T-helper 9 cell (primary cell): ENCODE measurements at regions not wholly inside any gene's neighbourhood (a gene's known extent, or its start where the extent isn't known, plus 50 kb on each side); places are given as distances from the start of the nearest gene placed in this dataset.
"Not testable (repeated sequence)": the region's sequence is repeated elsewhere in the genome, so short reads cannot be mapped to it uniquely, and the experiment has no call there.

Experiments used
- DNase-seq: peaks from one replicate; pipeline ENCODE4 v3.0.0-alpha.2; 2020

DNA sequence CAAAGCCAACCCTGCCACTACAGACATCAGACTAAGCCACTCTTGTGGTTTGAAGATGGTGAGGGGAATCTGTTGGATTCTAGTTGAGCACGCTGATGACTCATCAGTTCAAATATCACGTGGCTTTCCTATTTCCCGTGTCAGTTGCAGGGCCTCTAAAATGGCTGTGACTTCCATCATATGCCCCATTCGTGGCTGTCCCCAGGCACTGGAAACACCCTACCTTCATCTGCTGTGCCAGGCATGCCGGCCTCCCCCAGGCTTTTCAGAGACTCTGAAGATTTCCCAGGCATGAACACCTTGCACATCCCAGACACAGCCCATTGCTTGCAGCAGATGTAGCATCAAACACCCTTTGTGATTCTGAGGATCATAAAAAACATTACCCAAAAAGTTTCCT is 659.9 kb downstream of the UQCRFS1 start:
- DNase-seq, result no peak

DNA sequence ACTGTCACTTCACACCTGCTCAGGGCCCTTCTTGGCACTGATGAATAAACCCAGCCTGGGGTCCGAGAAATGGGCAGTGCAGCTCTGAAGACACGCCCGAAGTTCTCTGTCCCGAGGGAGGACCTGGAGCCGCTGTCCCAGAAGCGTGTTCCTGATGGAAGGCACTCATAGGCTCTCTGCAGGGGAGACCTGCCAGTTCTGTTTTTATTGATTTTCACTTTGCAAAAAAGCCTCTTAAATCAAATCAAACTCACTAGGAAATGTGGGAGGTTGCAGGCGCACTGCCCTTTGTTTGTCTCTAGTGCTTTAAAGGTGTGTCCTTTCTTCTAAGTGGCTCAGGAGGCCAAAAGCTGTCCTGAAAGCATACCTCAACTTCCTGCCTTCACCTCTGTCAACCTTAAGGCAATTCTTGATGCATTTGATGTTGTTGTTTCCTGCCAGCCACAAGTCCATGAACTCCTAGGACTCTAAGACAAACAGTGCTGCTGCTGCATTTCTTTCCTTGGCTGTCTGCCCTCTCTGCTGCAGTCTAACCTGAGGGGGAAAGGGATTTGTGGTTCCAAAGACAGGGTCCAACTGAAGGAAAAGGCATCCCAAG is 663.2 kb downstream of the UQCRFS1 start:
- no peak for DNase-seq

DNA sequence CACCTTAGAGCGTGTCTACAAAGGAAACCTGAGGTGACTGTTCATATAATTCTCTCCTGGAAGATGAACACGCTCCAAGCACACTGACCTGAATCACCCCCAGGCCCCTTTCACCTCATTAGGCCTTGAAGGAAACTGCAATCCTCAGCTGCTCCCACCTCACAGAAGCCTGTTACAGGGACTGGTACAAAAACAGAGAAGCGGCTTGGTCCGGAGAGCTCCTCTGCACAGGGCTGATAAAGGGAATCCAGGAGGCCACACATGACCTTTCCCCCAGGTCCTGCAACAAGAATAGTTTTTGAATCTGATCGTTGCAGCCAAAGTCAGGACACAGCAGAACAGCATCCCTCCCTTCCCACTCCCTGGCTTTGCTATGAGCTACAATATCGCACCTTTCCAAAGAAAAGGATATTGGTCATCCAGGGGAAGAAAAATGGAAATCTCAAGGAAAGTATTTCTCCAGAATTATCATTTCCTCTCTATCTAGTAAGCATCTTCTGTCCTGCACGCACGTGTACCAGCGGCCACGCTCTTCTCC is 666.7 kb downstream of the UQCRFS1 start:
- no peak for DNase-seq

DNA sequence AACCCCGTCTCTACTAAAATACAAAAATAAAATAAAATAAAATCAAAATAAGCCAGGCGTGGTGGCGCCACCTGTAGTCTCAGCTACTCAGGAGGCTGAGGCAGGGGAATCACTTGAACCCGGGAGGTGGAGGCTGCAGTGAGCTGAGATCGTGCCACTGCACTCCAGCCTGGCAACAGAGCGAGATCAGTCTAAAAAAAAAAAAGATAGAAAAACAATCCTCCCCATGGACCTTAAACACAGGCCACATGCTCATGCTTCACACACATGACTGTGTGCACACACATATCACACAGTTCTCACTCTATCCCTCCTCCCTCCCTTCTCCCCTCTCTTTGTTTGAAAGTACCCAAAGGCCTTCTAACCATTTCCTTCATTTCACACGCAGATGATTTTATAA is 667.6 kb downstream of the UQCRFS1 start:
- DNase-seq, result not testable (repeated sequence)

DNA sequence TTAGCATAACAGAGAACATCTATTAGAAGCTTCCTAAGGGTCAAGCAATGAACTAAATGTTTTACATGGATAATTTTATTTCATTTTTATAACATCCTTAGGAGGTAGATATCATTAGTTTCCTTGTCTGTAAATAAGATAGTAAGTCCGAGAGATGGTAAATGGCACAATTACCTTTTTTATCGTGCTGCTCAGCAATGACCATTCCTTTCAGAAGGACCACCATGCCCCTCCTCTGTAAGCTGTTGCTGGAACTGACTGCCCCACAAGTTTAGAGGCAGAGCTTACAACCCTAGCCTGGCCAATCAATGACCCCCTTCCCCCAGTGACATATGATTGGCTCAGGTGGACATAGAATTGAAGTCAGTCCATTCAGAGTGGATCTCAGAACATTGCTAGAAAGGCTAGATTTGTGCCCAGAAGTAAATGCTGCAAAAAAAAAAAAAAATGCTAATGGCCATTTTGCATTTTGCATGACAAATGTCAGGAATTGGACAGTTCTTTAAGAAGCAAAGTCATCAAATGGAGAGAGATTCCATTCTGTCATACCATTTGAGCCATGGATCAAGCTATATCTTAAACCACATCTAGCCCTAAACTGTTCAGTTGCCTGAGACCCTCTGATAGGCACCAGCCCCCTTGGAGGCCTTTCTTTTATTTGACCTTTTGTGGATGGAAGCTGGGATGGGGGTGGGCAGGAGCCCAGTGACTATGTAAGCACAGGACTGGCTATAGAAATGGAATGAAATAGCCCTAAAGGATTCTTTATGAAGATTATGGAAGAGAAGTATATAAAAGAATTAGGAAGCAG is 668.3 kb downstream of the UQCRFS1 start:
- no peak for DNase-seq

DNA sequence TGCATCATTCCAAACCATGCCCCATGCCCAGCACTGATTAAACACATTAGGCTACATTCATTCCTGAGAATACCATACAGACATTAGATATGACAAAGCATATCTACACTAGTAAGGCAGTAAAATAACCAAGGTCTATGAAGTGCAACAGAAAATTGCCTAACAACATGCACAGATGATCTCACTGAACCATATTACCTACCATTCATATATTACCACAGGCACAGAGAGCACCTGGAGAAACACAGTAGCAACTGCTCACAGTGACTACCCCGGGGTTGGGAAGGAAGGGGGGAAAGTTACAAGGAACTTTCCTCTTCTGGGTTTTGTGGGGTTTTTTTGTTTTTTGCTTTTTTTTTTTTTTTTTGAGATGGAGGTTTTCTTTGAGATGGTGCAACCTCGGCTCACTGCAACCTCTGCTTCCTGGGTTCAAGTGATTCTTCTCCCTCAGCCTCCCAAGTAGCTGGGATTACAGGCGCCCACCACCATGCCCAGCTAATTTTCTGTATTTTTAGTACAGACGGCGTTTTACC is 669.6 kb downstream of the UQCRFS1 start:
- no peak for DNase-seq

DNA sequence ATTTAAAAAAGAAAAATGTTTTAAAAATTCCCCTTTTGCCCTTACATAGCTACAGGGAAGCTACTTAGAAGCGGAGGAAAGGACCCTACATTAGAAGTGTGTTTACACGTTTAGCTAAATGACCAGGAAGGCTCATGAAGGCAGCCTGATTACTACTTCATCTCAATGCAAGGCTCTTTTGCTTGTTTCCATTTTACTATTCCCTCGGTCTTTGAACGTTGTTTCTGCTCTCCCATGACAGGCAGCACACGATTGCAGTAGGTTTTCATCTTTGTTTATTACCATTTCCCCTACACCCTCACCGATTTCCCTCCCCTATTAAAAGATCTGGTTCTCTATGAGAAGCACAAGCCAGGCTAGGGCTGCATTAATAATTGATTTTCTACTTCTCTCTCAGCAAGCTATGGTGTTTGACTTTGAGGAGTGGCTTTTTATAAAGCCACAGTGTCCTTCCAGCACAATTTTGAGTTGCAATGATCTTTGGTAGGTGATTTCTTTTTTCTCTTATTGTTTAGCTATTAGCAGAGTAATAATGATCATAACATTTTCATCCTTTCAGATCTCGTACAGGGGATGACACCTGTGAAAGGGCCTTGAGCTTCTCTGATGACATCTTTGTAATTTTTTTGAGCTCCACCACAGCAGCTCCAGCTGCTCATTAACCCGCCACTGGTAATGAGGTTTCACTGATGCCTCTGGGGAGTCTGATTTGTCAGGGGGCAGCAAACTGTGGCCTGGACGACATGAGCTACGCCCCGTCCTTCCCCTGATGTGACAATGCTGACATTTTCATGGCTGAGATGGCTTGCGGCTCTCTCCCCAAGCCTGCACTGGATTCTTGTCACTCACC is 670.3 kb downstream of the UQCRFS1 start:
- no peak for DNase-seq

DNA sequence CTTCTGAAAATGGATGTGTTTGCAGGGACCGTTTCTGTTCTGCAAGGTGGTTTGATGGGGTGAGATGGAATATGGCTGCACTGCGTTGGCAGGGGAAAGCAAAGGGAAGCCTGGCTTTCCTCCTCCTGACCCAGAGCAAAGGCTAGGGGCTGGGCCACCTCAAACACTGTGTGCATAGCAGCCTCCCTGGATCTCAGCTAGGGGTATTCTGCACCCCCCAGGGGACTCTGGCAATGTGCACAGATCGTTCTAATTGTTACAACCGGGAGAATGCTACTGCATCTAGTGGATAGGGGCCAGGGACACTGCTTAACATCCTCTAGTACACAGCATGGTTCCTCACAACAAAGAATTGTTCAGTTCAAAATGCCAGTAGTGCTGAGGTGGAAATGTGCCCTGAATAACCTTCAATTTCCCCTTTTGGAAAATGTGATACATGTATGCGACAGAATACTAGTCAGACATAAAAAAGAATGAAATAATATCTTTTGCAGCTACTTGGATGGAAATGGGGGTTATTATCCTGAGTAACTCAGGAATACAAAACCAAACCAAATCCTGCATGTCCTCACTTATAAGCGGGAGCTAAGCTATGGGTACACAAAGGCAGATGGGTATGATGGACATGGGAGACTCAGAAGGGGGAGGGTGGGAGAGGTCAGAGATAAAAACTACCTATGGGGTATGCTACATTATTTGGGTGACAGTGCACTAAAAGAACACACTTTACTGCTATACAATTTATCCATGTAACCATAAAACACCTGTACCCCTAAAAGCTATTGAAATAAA is 671.2 kb downstream of the UQCRFS1 start:
- no peak for DNase-seq

DNA sequence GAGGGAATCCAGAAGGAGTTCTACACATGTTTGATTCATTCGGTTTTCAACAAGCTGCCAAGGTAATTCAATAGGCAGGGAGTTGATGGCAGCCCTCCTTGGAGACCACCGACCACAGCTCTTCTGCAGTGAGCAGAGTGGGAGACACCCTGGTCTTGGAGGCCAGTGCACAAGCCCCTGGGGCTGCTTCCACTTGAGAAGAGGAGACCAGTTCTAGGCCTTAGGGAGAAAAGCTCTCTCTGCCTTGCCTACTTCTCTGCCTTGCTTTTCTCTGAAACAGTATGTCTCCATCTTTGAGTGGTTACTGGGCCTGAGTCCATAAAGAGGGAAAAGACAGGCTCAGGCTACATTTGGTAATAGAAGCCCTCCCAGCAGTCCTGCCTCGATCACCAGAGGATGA is 671.9 kb downstream of the UQCRFS1 start:
- no peak for DNase-seq

DNA sequence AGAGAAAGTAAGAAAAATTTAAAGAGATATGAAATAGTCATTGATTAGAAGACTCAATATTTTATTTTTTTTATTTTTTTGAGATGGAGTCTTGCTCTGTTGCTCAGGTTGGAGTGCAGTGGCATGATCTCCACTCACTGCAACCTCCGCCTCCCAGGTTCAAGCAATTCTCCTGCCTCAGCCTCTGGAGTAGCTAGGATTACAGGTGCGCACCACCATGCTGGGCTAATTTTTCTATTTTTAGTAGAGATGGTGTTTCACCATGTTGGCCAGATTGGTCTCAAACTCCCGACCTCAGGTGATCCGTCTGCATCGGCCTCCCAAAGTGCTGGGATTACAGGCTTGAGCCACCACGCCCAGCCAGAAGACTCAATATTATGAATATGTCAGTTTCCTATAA is 672.6 kb downstream of the UQCRFS1 start:
- not testable (repeated sequence) for DNase-seq

DNA sequence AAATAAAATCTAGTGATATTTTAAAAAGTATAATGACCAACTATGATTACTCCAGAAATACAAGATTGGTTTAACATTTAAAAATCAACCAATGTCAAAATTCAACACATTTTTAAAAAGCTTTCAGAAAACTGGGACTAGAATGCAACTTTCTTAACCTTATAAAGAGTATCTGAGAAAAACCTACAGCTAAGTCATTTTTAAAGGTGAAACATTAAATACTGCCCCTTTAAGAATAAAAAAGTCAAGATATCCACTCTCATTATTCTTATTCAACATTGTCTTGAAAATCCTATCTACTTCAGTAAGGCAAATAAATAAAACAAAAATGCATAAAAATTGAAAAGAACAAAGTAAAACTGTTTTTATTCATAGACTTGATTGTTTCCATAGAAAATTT is 673.2 kb downstream of the UQCRFS1 start:
- no peak for DNase-seq

DNA sequence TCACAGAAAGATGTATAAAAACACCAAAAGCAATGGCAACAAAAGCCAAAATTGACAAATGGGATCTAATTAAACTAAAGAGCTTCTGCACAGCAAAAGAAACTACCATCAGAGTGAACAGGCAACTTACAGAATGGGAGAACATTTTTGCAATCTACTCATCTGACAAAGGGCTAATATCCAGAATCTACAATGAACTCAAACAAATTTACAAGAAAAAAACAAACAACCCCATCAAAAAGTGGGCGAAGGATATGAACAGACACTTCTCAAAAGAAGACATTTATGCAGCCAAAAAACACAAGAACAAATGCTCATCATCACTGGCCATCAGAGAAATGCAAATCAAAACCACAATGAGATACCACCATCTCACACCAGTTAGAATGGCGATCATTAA is 674.4 kb downstream of the UQCRFS1 start:
- not testable (repeated sequence) for DNase-seq

DNA sequence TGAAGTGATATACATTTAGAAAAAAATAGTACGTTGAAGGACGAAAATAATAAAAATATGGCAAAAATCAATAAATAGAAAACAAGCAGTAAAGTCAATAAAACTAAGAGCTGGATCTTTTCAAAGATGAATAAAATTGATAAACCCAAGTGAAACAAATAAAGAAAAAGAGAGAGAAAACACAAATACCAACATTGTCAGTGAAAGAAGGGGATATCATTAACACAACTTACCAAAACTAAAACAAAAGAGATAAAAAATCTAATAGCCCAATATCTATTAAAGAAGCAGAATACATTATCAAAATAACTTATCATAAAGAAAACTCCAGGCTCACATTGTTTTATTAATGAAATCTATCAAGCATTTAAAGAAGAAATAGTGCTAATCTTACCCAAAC is 675.1 kb downstream of the UQCRFS1 start:
- no peak for DNase-seq

DNA sequence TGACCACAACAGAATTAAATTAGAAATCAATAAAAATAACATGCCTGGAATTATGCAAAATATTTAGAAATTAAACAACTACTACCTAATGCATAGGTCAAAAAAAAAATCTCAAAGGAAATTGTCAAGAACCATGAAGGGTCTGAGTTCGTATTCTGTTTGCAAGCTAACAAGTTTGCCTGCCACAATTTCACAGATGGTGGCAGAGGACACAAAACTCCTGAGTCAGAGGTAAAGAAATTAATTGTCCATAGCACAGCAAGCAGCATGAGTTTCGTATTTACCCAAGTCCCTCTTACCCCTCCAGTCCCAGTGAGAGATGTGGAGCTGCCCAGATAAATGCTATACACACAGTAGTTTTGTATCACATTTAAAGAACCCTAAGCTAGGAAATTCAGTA is 675.9 kb downstream of the UQCRFS1 start:
- no peak for DNase-seq

DNA sequence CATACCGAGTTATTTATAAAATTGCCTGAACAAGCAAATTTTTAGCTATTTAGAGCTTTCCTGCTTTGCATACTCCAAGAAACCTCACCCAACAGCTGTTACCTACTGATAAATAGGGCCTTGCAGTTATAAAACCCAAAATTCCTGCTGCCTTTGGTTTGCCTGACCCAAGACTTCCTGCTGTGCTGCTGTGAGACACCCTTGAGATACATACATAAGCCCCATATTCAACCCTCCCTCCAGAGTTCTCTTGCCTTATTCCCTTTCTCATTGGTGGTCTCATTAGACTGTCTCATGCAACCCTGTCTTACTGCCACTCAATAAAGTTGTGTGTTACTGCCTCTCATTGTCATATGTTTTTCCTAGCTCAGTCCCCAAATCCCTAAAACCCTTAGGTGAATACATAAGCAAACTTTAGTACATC is 677.6 kb downstream of the UQCRFS1 start:
- no peak for DNase-seq

DNA sequence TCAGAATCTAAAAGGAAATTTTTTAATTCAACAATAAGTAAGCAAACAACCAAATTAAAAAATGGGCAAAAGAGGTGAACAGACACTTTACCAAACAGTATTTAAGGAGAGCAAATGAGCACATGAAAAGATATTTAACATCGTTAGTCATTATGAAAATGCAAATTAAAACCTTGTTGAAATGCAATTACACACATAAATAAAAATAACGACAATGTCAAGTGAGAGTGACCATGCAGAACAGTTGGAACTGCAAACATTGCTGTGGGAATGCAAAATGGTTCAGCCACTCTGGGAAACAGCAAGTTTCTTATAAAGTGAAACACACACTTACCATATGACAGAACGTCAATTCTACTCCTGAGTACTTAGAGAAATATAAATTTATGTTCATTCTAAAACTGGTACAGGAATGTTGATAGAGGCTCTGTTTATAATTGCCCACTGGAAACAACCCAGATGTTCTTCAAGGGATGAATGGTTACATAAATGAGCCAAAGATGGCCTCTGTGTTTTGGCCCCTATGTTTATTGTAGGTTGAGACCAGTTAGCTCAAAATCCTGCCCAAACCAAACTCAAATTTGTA is 678.1 kb downstream of the UQCRFS1 start:
- DNase-seq, result no peak

DNA sequence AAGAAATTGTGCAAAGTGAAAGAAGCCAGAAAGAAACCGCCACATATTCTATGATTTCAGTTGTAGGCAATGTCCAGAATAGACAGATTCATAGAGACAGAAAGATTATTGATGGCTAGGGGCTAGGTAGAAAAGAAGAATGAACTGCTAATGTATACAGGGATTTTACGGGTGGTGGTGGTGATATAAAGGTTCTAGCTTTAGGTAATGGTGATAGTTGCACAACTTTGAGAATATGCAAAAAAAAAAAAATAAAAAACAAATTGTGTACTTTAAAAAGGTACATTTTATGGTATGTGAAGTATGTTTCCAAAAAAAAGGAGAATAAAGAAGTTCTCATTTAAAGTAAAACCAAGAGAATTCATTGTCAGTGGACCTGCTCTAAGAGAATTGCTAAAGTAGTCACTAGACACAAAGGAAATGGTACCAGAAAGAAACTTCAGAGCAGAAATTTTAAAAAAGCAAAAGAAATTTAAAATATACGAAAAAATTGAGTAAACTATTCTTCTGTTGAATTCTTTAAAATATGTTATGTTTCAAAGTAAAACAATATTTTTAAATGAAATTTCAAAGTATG is 680.1 kb downstream of the UQCRFS1 start:
- DNase-seq, result no peak

DNA sequence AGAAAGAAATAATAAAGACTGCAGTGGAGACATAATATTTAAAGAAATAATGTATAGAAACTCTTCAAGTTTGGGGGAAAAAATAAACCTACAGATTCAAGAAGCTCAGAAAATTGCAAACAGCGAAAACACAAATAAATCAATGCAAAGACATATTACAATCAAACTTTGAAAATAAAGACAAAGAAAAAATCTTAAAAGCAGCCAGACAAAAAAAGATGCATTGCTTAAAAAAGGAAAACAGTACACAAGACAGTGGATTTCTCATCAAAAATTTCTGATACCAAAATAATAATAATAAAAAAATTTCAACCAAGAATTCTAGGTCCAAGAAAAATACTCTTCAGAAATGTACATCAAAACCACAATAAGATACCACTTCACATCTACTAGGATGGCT is 681.0 kb downstream of the UQCRFS1 start:
- DNase-seq, result no peak

DNA sequence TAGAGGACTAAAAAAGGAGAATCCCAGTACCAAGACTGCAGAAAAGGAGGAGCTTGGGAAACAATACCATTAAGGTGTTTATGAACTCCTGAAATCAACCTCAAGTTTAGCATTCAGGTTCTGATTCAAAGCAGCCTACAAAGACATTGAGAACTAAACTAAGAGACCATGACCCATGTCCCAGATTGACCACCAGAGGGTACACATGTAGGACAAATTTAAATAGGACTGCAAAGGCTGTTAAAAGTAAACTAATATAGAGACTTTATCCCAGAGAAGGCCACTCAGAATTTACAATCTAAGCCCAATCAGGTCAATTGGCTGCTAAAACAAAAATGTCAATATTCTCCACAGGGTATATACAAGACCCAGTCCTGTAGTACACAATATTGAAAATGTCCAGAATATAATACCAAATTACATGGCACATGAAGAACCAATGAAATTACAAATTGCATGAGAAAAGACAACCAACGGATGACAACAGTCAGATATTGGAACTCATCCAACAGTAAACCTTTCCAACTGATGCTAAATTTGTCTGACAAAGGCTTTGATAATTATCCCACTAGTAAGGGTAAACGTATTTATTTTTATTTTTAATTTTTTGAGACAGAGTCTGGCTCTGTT is 682.4 kb downstream of the UQCRFS1 start:
- DNase-seq, result no peak

DNA sequence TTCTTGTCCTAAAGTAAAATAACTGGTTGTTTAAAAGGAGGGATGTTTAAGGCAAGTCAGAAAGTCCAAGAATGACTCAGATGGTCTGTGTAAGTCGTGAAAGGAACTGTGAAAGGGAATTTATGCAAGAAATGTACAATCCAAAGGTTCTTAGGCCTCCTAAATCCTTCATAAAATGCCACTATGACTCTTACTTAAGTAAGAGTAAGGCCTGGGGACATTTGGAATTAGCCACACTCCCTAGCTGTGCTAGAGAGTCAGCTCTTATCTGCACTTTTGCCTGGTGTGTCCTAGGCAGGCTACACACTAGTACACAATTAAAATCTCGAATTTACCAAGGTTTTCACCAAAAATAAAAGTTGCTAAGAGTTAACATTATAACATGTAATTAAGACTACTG is 686.9 kb downstream of the UQCRFS1 start:
- DNase-seq, result no peak

DNA sequence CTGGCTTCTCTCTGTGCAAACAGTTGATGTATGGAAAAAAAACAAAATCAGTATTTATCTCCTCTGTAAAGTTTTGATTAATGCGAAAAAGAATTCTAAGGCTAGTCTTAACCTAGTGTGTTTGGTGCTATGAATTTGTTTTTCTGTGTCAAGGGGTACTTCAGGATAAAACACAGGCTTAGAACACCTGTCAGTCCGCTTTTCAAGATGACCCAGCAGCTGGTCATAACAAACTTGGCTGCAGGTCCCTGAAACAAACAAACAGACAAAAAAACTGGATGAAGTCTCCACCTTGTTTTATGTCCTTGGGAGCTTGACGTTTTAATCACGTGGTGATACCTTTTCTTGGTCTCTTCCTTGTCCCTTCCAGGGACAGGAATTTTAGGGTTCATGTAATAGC is 689.3 kb downstream of the UQCRFS1 start:
- DNase-seq, result no peak
